ENCODE measurements at regions not wholly inside any gene's neighbourhood (a gene's known extent, or its start where the extent isn't known, plus 50 kb on each side); places are given as distances from the start of the nearest gene placed in this dataset.
"Not testable (repeated sequence)": the region's sequence is repeated elsewhere in the genome, so short reads cannot be mapped to it uniquely, and the experiment has no call there.

GRCh38 chr6:68007717-68008116 lies 627.4 kb upstream of the ADGRB3 start:
- no peak for DNase-seq

- no peak for DNase-seq
Measured at GRCh38 chr6:67986694-67987232, 648.3 kb upstream of the ADGRB3 start.

GRCh38 chr6:67976486-67976885 lies 658.6 kb upstream of the ADGRB3 start:
- no peak for DNase-seq

GRCh38 chr6:67974931-67975330 lies 660.2 kb upstream of the ADGRB3 start:
- DNase-seq: no peak

DNA sequence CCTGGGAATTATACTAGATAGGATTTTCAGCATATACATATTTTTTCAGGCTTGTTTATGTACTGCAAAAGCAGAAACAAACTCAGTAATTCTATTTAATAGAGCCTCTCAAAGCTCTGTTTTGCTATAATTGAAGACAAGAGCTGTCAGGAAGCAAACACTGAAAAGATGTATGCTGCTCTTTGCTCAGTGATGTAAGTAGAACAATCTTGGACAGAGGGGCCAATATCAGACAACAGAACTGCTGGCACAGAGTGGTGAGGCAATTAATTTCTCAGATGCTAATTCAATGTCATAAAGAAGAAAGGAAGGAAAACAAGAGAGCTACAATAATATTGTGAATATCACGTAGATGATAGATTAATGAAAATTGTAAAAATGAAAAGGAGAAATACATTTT lies 663.3 kb upstream of the ADGRB3 start:
- no peak for DNase-seq

- no peak for DNase-seq
Measured at GRCh38 chr6:67966830-67967229, 668.3 kb upstream of the ADGRB3 start.

DNA sequence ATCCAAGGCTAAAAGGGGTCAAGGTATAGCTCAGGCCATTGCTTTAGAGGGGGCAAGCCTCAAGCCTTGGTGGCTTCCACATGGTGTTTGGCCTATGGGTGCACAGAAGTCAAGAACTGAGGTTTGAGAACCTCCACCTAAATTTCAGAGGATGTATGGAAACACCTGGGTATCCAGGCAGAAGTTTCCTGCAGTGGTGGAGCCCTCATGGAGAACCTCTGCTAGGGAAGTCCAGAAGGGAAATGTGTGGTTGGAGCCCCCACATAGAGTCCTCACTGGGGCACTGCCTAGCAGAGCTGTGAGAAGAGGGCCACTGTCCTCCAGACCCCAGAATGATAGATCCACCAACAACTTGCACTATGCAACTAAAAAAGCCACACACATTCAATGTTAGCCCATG lies 678.7 kb upstream of the ADGRB3 start:
- no peak for DNase-seq

GRCh38 chr6:67952948-67953347 lies 682.1 kb upstream of the ADGRB3 start:
- DNase-seq: no peak

- DNase-seq: no peak
Measured at GRCh38 chr6:67952121-67952520, 683.0 kb upstream of the ADGRB3 start.

DNA sequence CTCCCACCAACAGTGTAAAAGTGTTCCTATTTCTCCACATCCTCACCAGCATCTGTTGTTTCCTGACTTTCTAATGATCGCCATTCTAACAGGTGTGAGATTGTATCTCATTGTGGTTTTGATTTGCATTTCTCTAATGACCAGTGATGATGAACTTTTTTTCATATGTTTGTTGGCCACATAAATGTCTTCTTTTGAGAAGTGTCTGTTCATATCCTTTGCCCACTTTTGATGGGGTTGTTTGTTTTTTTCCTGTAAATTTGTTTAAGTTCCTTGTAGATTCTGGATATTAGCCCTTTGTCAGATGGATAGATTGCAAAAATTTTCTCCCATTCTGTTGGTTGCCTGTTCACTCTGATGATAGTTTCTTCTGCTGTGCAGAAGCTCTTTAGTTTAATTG lies 687.3 kb upstream of the ADGRB3 start:
- not testable (repeated sequence) for DNase-seq

DNA sequence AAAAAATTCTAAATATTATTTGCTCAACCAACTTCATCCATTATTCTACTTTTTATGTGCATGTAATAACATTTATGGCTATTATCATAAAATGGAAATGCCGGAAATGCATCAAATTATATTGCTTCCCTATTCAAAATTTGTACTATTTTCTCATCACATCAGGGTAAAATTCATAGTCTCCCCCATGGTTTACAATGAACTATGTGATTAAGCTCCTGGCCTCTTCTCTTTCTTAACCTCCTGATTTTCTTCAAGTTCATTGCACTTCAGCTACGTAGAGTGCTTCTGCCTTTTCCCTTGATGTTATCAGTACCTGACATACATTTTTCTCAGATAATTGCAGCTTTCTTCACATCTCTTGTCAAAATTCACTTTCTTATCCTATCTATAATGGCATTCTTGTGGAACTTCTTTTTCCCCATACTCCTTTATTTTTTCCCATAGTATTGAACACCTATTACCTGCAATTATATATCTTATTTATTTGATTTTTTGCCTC lies 699.1 kb upstream of the ADGRB3 start:
- DNase-seq: no peak

- no peak for DNase-seq
Measured at GRCh38 chr6:67933278-67933677, 701.8 kb upstream of the ADGRB3 start.

- DNase-seq: not testable (repeated sequence)
Measured at GRCh38 chr6:67922588-67922987, 712.5 kb upstream of the ADGRB3 start.

DNA sequence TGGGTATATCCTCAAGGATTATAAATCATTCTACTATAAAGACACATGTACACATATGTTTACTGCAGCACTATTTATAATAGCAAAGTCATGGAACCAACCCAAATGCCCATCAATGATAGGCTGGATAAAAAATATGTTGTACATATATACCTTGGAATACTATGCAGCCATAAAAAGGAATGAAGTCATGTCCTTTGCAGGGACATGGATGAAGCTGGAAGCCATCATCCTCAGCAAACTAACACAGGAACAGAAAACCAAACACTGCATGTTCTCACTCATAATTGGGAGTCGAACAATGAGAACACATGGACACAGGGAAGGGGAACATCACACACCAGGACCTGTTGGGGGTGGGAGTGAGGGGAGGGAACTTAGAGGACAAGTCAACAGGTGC lies 715.0 kb upstream of the ADGRB3 start:
- DNase-seq: not testable (repeated sequence)

- no peak for DNase-seq
Measured at GRCh38 chr6:67916399-67916798, 718.7 kb upstream of the ADGRB3 start.

- no peak for DNase-seq
Measured at GRCh38 chr6:67914419-67914818, 720.7 kb upstream of the ADGRB3 start.

- no peak for DNase-seq
Measured at GRCh38 chr6:67909354-67909753, 725.7 kb upstream of the ADGRB3 start.

DNA sequence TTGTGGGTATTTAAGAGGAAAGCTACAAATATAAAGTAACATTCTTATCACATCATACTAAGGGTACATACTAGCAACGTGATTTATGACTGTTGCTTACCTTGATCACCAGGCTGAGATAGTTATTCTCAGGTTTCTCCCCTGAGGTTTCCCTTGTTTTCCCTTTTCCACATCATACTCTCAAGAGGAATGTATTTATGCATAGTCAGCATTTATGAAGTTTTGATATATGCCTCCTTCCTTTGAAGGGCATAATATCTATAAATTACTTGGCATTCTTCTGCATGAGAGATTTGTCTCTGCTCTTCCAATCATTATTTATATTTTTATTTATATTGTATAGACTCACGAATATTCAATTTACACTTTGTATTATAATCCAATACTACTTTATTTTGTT lies 726.7 kb upstream of the ADGRB3 start:
- no peak for DNase-seq

GRCh38 chr6:67904735-67905134 lies 730.3 kb upstream of the ADGRB3 start:
- DNase-seq: not testable (repeated sequence)

DNA sequence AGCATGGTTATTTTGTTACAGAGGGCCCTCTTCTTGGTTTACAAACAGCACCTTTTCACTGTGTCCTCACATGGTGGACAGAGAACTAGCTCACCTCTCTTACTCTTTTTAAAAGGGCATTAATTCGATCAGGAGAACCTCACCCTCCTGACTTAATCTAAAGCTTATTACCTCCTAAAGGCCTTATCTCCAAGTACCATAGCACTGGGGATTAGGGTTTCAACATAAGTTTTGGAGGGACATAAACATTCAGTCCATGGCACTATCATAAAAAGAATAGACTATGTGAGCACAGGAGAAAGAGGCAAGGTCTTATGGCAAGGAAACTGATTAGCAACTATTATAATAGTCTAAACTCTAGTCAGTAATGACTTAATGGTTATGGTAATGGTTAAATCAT lies 736.2 kb upstream of the ADGRB3 start:
- no peak for DNase-seq

DNA sequence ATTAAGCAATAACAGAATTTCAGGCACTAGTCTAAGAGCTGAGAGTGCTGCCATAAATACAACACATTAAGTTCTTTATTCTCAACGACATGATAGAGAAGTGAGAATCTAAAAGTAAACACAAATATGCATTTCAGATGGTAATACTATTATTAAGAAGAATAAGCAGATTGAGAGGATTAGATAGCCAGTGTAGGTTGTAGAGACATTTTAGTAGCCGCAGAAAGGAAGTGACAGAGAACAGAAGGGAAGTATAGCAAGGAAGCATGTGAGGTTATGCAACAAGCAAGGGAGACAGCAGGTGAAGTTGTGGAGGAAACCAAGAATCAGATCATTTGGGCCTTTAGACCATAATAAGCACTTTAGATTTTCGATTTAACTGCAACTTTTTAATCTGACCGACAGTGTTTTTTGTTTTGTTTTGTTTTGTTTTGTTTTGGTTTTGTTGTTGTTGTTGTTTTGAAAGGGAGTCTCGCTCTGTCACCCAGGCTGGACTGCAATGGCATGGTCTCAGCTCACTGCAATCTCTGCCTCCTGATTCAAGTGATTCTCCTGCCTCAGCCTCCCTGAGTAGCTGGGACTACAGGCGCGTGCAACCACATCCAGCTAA lies 737.0 kb upstream of the ADGRB3 start:
- no peak for DNase-seq

- DNase-seq: no peak
Measured at GRCh38 chr6:67896476-67896875, 738.6 kb upstream of the ADGRB3 start.

GRCh38 chr6:67889682-67889995 lies 745.4 kb upstream of the ADGRB3 start:
- no peak for DNase-seq

DNA sequence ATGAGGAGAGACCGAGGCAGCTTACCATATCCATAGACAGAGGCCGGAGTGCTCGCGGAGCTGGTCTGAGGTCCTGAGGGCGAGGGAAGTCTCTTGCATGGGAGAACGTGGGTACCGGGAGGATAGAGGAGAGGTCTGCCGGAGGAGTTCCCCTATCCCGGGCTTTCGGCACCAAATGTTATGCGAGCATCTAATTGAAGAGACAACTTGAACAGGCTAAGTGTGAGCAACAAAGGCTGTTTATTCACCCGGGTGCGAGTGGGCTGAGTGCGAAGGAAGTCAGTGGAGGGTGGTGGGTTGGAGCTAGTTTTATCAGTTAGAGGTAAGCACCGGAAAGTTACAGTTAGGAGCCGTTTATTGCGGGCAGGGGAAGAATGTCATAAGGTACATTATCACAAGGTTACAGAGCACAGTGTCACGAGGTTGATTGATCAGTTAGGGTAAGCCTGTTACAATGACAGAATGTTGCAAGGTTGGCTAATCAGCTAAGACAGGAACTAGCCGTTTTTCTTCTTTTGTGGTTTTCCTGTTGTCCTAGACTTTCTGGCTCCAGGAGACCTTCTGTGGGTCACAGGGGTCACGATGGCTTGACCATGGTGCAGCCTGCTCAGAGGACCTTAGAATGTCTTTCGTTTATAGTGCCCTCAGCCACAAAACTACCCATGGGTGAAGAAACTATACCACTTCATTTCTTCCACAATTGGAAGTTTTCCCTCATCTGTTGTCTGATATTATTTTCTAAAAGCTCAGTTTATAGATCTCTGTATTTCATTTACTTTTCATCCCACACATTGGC lies 746.0 kb upstream of the ADGRB3 start:
- DNase-seq: no peak

All from C1 segment of cervical spinal cord (tissue), 14 donors.